ENCODE measurements at regions not wholly inside any gene's neighbourhood (a gene's known extent, or its start where the extent isn't known, plus 50 kb on each side); places are given as distances from the start of the nearest gene placed in this dataset.

GRCh38 chr12:84047881-84048280, 864.7 kb downstream of the SLC6A15 start:
- no peaks in the 10 kb centered on the region for H3K27me3 ChIP-seq (replicated peaks)
- no peak for TF ChIP-seq CTCF (IDR thresholded peaks at IDR 0.05; ENCODE audit: low read depth, low read length, missing control alignments)
- no peak overlapping the region for H3K27ac ChIP-seq
- in situ Hi-C loops (cut with HindIII; ENCODE audit: low pct_ligation_motif_present, low sequenced_read_pairs) = no loop called here
- H3K4me3 ChIP-seq (ENCODE audit: low read depth, low read length) = no peak overlapping the region
- no peaks in the 10 kb centered on the region for H3K36me3 ChIP-seq (replicated peaks)
- no peak for DNase-seq

DNA sequence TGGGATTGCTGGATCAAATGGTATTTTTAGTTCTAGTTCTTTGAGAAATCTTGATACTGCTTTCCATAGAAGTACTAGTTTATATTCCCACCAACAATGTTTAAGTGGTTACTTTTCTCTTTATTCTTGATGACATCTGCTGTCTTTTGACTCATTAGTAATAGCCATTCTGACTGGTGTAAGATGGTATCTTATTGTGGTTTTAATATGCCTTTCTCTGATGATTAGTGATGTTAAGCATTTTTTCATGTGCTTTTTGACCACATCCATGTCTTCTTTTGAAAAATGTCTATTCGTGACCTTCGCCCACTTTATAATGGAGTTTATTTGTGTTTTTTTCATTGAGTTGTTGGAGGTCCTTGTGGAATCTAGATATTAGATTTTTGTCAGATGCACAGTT, 865.7 kb downstream of the SLC6A15 start:
- DNase-seq = no peak
- no peak for TF ChIP-seq CTCF (IDR thresholded peaks at IDR 0.05; ENCODE audit: low read depth, low read length, missing control alignments)
- Histone ChIP-seq H3K36me3 (replicated peaks) (no peaks in the 10 kb centered on the region), H3K27me3 (replicated peaks) (no peaks in the 10 kb centered on the region), H3K4me3 (ENCODE audit: low read depth, low read length) (no peak overlapping the region), H3K27ac (no peak overlapping the region)
- in situ Hi-C loops (cut with HindIII; ENCODE audit: low pct_ligation_motif_present, low sequenced_read_pairs) = no loop called here

GRCh38 chr12:84043355-84043754, 869.2 kb downstream of the SLC6A15 start:
- no peaks in the 10 kb centered on the region for H3K36me3 ChIP-seq (replicated peaks)
- in situ Hi-C loops (cut with HindIII; ENCODE audit: low pct_ligation_motif_present, low sequenced_read_pairs) = no loop called here
- no peak for TF ChIP-seq CTCF (IDR thresholded peaks at IDR 0.05; ENCODE audit: low read depth, low read length, missing control alignments)

DNA sequence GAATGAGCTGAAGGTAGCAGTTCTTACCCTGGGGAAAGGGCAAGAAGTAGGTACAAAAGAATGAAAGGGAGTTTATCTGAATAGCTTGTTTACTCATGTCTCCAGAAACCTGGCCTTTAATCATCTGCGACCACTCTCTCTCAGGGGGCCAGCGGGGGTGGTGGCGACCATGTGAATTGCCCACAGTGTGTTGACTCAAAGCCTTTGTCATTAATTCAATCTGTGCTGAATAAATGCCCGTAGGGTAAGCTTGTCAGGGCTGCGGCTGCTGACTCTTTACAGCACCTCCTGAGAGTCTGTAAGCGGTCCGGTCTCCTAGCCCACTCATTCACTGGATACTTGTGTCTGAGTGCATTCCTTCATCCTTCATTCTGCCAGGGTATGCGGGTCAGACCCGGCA, 874.4 kb downstream of the SLC6A15 start:
- in situ Hi-C loops (cut with HindIII; ENCODE audit: low pct_ligation_motif_present, low sequenced_read_pairs) = no loop called here
- no peak overlapping the region for H3K4me3 ChIP-seq (ENCODE audit: low read depth, low read length)
- H3K36me3 ChIP-seq (replicated peaks) = no peaks in the 10 kb centered on the region
- H3K27me3 ChIP-seq (replicated peaks) = no peaks in the 10 kb centered on the region
- H3K27ac ChIP-seq = no peak overlapping the region
- DNase-seq = no peak
- TF ChIP-seq CTCF (IDR thresholded peaks at IDR 0.05; ENCODE audit: low read depth, low read length, missing control alignments) = no peak

More at GRCh38 chr12:84043355-84043754, 869.2 kb downstream of the SLC6A15 start:
- no peak overlapping the region for H3K4me3 ChIP-seq (ENCODE audit: low read depth, low read length)
- no peak for DNase-seq
- H3K27me3 ChIP-seq (replicated peaks) = no peaks in the 10 kb centered on the region
- no peak overlapping the region for H3K27ac ChIP-seq

GRCh38 chr12:84036912-84037311, 875.7 kb downstream of the SLC6A15 start:
- no peak for TF ChIP-seq CTCF (IDR thresholded peaks at IDR 0.05; ENCODE audit: low read depth, low read length, missing control alignments)
- Histone ChIP-seq H3K36me3 (replicated peaks) (no peaks in the 10 kb centered on the region), H3K4me3 (ENCODE audit: low read depth, low read length) (no peak overlapping the region), H3K27me3 (replicated peaks) (no peaks in the 10 kb centered on the region), H3K27ac (no peak overlapping the region)
- no peak for DNase-seq
- in situ Hi-C loops (cut with HindIII; ENCODE audit: low pct_ligation_motif_present, low sequenced_read_pairs) = no loop called here

- no peak for TF ChIP-seq CTCF (IDR thresholded peaks at IDR 0.05; ENCODE audit: low read depth, low read length, missing control alignments)
- no peaks in the 10 kb centered on the region for H3K27me3 ChIP-seq (replicated peaks)
- H3K36me3 ChIP-seq (replicated peaks) = no peaks in the 10 kb centered on the region
- DNase-seq = no peak
- H3K4me3 ChIP-seq (ENCODE audit: low read depth, low read length) = no peak overlapping the region
- in situ Hi-C loops (cut with HindIII; ENCODE audit: low pct_ligation_motif_present, low sequenced_read_pairs) = no loop called here
- H3K27ac ChIP-seq = no peak overlapping the region
Measured at GRCh38 chr12:84035766-84036165, 876.8 kb downstream of the SLC6A15 start.
